Uterus (tissue), 2 donors: ENCODE measurements at regions not wholly inside any gene's neighbourhood (a gene's known extent, or its start where the extent isn't known, plus 50 kb on each side); places are given as distances from the start of the nearest gene placed in this dataset.

Experiments
- POLR2A ChIP-seq, 2 donors: fragments of 450-650 bp; IDR thresholded peaks; one replicate each; pipeline ENCODE4 v1.6.1; 2016; ENCODE audit warnings: antibody characterized with exemption in 2 of 2, mild to moderate bottlenecking in 1 of 2, moderate library complexity in 1 of 2
- TF ChIP-seq, protein P1 (sequence below), 4 experiments: fragments of 200-600 bp in 2 of 4; fragments of 450-650 bp in 2 of 4; sonication (generic) in 2 of 4; IDR thresholded peaks; one replicate each; pipeline ENCODE4 v1.5.1; 2016 to 2019; ENCODE audit warnings: antibody characterized with exemption in 4 of 4, mild to moderate bottlenecking in 2 of 4, moderate library complexity in 1 of 4

DNA sequence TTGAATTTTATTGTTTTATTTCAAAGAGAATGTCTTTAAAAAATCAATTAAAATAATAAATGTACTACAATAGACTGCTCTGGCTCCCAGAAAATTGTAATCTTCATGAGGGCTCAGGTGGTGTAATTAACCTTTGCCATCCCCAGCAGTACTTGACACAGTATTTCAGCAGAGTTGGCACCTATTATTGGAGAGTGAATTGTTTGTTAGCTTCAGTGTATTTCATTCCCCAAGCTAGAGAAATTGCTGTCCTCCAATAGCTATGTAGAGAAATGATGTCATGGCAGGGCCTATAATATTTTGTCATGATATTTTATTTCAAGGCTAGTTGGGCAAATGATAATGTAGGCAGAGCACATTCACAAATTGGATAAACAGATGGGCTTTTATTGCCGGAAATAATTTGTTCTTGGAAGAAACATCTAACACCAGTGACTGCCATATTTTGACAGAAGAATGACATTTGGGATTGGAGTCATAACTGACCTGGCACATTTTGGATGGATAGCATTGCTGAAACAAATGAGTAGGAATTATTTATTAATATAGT is 712.0 kb upstream of the NXPH2 start:
- TF ChIP-seq, protein P1, sequence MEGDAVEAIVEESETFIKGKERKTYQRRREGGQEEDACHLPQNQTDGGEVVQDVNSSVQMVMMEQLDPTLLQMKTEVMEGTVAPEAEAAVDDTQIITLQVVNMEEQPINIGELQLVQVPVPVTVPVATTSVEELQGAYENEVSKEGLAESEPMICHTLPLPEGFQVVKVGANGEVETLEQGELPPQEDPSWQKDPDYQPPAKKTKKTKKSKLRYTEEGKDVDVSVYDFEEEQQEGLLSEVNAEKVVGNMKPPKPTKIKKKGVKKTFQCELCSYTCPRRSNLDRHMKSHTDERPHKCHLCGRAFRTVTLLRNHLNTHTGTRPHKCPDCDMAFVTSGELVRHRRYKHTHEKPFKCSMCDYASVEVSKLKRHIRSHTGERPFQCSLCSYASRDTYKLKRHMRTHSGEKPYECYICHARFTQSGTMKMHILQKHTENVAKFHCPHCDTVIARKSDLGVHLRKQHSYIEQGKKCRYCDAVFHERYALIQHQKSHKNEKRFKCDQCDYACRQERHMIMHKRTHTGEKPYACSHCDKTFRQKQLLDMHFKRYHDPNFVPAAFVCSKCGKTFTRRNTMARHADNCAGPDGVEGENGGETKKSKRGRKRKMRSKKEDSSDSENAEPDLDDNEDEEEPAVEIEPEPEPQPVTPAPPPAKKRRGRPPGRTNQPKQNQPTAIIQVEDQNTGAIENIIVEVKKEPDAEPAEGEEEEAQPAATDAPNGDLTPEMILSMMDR (IDR thresholded peaks at IDR 0.05): no peak
- no peak for TF ChIP-seq POLR2A (IDR thresholded peaks at IDR 0.05)
